Neural cell (in vitro differentiated cells): ENCODE measurements at regions not wholly inside any gene's neighbourhood (a gene's known extent, or its start where the extent isn't known, plus 50 kb on each side); places are given as distances from the start of the nearest gene placed in this dataset.

Source experiments
- H2AFZ ChIP-seq: fragments of 200-600, 300-800 bp; sonication (generic), shearing (Covaris generic); 2 replicates; pipeline ENCODE4 v1.6.0; 2014; ENCODE audit warnings: low read depth, mild to moderate bottlenecking, antibody characterized with exemption, low read length, moderate library complexity
- H3F3A ChIP-seq: fragments of 200-600 bp; shearing (Covaris generic); 2 replicates; pipeline ENCODE4 v1.6.1; 2016; ENCODE audit warnings: mild to moderate bottlenecking, moderate library complexity, mixed read lengths, antibody characterized with exemption, low read length; ENCODE audit not compliant: insufficient read depth, poor library complexity, severe bottlenecking
- H3K27ac ChIP-seq: fragments of 200-600, 300-800 bp; sonication (generic), shearing (Covaris generic); 2 replicates; pipeline ENCODE4 v1.5.1; 2014; ENCODE audit warnings: mild to moderate bottlenecking, low read length, moderate library complexity
- H3K27me3 ChIP-seq: fragments of 300-800, 200-600 bp; sonication (generic), shearing (Covaris generic); 2 replicates; pipeline ENCODE4 v1.6.0; 2014; ENCODE audit warnings: mild to moderate bottlenecking, low read depth, low read length, moderate library complexity; ENCODE audit not compliant: insufficient read depth
- H3K36me3 ChIP-seq: fragments of 300-800, 200-600 bp; sonication (generic), shearing (Covaris generic); 2 replicates; pipeline ENCODE4 v1.5.1; 2014; ENCODE audit warnings: mild to moderate bottlenecking, antibody characterized with exemption, low read length, moderate library complexity; ENCODE audit not compliant: insufficient read depth
- H3K4me2 ChIP-seq: fragments of 300-800, 200-600 bp; sonication (generic), shearing (Covaris generic); 2 replicates; pipeline ENCODE4 v1.6.0; 2014; ENCODE audit warnings: mild to moderate bottlenecking, low read length
- H3K4me3 ChIP-seq: fragments of 300-800, 200-600 bp; sonication (generic), shearing (Covaris generic); 2 replicates; pipeline ENCODE4 v1.5.1; 2014; ENCODE audit warnings: mild to moderate bottlenecking, low read length, moderate library complexity
- H3K79me2 ChIP-seq: fragments of 200-600 bp; shearing (Covaris generic); replicated peaks from 2 replicates; pipeline ENCODE4 v1.6.0; 2014; ENCODE audit warnings: mild to moderate bottlenecking, low read length, moderate library complexity; ENCODE audit not compliant: insufficient read depth
- H3K9ac ChIP-seq: fragments of 300-800, 200-600 bp; sonication (generic), shearing (Covaris generic); 2 replicates; pipeline ENCODE4 v1.6.1; 2016; ENCODE audit warnings: mild to moderate bottlenecking, low read length, mixed read lengths
- H3K9me2 ChIP-seq: fragments of 200-600 bp; shearing (Covaris generic); 2 replicates; pipeline ENCODE4 v1.6.1; 2016; ENCODE audit warnings: mild to moderate bottlenecking, low read length, mixed read lengths; ENCODE audit not compliant: insufficient read depth
- H3K9me3 ChIP-seq: fragments of 200-600, 300-800 bp; sonication (generic), shearing (Covaris generic); 2 replicates; pipeline ENCODE4 v1.6.1; 2016; ENCODE audit warnings: mild to moderate bottlenecking, mixed run types, low read length, moderate library complexity, mixed read lengths
- H4K20me1 ChIP-seq: fragments of 200-600 bp; shearing (Covaris generic); 2 replicates; pipeline ENCODE4 v1.6.1; 2016; ENCODE audit warnings: mild to moderate bottlenecking, mixed run types; ENCODE audit not compliant: insufficient read depth
- CTCF ChIP-seq: fragments of 450-650 bp; IDR thresholded peaks from 2 replicates; pipeline ENCODE4 v1.5.1; 2014; ENCODE audit warnings: antibody characterized with exemption, mild to moderate bottlenecking, moderate library complexity; ENCODE audit not compliant: poor library complexity, severe bottlenecking
- EP300 ChIP-seq: fragments of 450-650 bp; conservative IDR thresholded peaks from 2 replicates; pipeline ENCODE4 v1.6.1; 2014; ENCODE audit warnings: antibody characterized with exemption, mild to moderate bottlenecking, moderate library complexity; ENCODE audit not compliant: poor library complexity, severe bottlenecking
- EZH2 ChIP-seq: fragments of 200-600, 300-800 bp; shearing (Covaris generic), sonication (generic); IDR thresholded peaks from 2 replicates; pipeline ENCODE4 v1.6.1; 2014; ENCODE audit warnings: antibody characterized with exemption, low read length, borderline replicate concordance, mild to moderate bottlenecking; ENCODE audit not compliant: insufficient read depth, poor library complexity, severe bottlenecking
- MXI1 ChIP-seq: fragments of 450-650 bp; conservative IDR thresholded peaks from 2 replicates; pipeline ENCODE4 v1.6.1; 2014; ENCODE audit warnings: antibody characterized with exemption, mild to moderate bottlenecking; ENCODE audit not compliant: poor library complexity, severe bottlenecking
- POLR2AphosphoS5 ChIP-seq: IDR thresholded peaks from 2 replicates; pipeline ENCODE4 v1.6.1; 2012
- RAD21 ChIP-seq: fragments of 450-650 bp; conservative IDR thresholded peaks from 2 replicates; pipeline ENCODE4 v1.6.1; 2014; ENCODE audit warnings: antibody characterized with exemption, mild to moderate bottlenecking, moderate library complexity
- REST ChIP-seq: IDR thresholded peaks from 2 replicates; pipeline ENCODE4 v1.6.1; 2012; ENCODE audit warnings: borderline replicate concordance
- SMC3 ChIP-seq: fragments of 450-650 bp; conservative IDR thresholded peaks from 2 replicates; pipeline ENCODE4 v1.6.1; 2014; ENCODE audit warnings: antibody characterized with exemption, mild to moderate bottlenecking, moderate library complexity; ENCODE audit not compliant: poor library complexity
- TAF1 ChIP-seq: IDR thresholded peaks from 2 replicates; pipeline ENCODE4 v1.6.1; 2012; ENCODE audit warnings: low read depth

GRCh38 chr22:49092716-49093115 lies 735.0 kb downstream of the BRD1 start:
- H3F3A ChIP-seq, result no peaks in the 10 kb centered on the region
- no peak for TF ChIP-seq REST
- no peak for TF ChIP-seq SMC3
- H3K36me3 ChIP-seq, result no peaks in the 10 kb centered on the region
- H3K79me2 ChIP-seq, result no peaks in the 10 kb centered on the region
- H3K4me2 ChIP-seq, result no peak overlapping the region
- no peaks in the 10 kb centered on the region for H3K9me2 ChIP-seq
- no peak overlapping the region for H2AFZ ChIP-seq
- no peaks in the 10 kb centered on the region for H3K9me3 ChIP-seq
- no peak overlapping the region for H3K27ac ChIP-seq
- H3K27me3 ChIP-seq, result no peaks in the 10 kb centered on the region
- H4K20me1 ChIP-seq, result no peaks in the 10 kb centered on the region
- no peak overlapping the region for H3K9ac ChIP-seq
- no peak overlapping the region for H3K4me3 ChIP-seq

GRCh38 chr22:49091917-49092545 lies 735.6 kb downstream of the BRD1 start:
- TF ChIP-seq SMC3 (no peak), RAD21 (no peak), TAF1 (no peak), EZH2 (no peak), CTCF (no peak), MXI1 (no peak), REST (no peak), POLR2AphosphoS5 (no peak), EP300 (no peak)
- H3K27me3 ChIP-seq, result no peaks in the 10 kb centered on the region
- no peaks in the 10 kb centered on the region for H3K79me2 ChIP-seq
- no peaks in the 10 kb centered on the region for H3K9me3 ChIP-seq
- no peak overlapping the region for H2AFZ ChIP-seq
- H3F3A ChIP-seq, result no peaks in the 10 kb centered on the region
- no peak overlapping the region for H3K4me3 ChIP-seq
- H4K20me1 ChIP-seq, result no peaks in the 10 kb centered on the region
- H3K4me2 ChIP-seq, result no peak overlapping the region
- no peak overlapping the region for H3K27ac ChIP-seq
- no peak overlapping the region for H3K9ac ChIP-seq
- no peaks in the 10 kb centered on the region for H3K9me2 ChIP-seq
- no peaks in the 10 kb centered on the region for H3K36me3 ChIP-seq
